SH-SY5Y (cell line): ENCODE measurements at regions not wholly inside any gene's neighbourhood (a gene's known extent, or its start where the extent isn't known, plus 50 kb on each side); places are given as distances from the start of the nearest gene placed in this dataset.

Source experiments
- GATA2 ChIP-seq: IDR thresholded peaks from 2 replicates; pipeline ENCODE4 v1.6.1; 2011; ENCODE audit warnings: mild to moderate bottlenecking, low read depth, low read length
- GATA3 ChIP-seq: IDR thresholded peaks from 2 replicates; pipeline ENCODE4 v1.6.1; 2011; ENCODE audit warnings: low read depth, mild to moderate bottlenecking, low read length, moderate library complexity

GRCh38 chr3:18085429-18085828 lies 339.7 kb downstream of the SATB1 start:
- no peak for TF ChIP-seq GATA2
- no peak for TF ChIP-seq GATA3
